ENCODE measurements at regions not wholly inside any gene's neighbourhood (a gene's known extent, or its start where the extent isn't known, plus 50 kb on each side); places are given as distances from the start of the nearest gene placed in this dataset.

DNA sequence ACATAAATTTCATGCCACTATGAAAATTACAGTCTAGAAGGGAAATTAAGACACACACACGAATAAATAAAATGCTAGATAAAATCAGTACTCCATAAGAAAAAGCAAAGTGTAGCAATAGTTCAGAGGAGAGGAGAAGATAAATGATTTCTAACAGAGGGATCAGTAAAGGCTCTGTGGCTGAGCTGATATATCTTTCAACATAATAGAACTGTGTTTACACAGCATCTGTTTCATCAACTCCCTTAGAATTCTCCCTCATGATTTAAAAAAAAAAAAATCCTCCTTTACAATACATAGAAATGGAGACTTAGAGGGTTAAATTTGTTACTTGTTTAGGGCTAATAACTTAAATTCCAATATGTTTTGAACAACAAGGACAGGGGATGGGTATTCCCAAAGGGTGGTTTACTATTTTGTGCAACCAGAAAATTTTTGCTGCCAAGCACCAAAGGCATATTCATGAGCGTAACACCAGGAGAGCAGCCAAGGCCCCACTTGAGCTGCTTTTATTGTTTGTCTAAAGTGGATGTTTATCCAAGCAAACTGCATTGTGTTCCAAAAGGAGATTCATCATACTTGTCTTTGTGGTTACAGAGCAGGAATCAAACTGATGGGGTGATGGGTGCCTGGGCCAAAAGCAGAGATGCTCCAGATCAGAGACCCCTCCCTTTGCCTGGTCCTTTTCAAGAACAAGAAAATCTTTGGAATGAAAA, 162.7 kb downstream of the BMP4 start:
- DNase-seq, result peak; percentile 10

DNA sequence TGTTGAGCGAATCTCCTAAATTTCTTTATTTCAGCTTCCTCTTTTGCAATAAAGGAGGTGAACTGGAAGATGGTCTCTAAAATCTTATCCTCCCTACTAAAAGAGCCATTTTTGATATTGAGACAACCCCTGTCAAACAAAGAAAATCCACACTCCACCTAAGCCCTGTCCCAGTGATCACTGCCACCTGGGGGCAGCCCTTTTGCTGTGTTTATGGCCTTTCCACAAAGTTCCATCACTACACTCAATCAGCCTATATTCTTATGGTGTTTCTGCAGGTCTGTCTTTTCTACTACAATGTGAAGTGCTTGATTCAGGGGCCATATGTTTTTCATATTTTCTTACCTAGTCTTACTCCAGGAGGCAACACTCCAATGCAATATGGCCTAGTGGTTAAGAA, 163.7 kb downstream of the BMP4 start:
- DNase-seq, result no peak

DNA sequence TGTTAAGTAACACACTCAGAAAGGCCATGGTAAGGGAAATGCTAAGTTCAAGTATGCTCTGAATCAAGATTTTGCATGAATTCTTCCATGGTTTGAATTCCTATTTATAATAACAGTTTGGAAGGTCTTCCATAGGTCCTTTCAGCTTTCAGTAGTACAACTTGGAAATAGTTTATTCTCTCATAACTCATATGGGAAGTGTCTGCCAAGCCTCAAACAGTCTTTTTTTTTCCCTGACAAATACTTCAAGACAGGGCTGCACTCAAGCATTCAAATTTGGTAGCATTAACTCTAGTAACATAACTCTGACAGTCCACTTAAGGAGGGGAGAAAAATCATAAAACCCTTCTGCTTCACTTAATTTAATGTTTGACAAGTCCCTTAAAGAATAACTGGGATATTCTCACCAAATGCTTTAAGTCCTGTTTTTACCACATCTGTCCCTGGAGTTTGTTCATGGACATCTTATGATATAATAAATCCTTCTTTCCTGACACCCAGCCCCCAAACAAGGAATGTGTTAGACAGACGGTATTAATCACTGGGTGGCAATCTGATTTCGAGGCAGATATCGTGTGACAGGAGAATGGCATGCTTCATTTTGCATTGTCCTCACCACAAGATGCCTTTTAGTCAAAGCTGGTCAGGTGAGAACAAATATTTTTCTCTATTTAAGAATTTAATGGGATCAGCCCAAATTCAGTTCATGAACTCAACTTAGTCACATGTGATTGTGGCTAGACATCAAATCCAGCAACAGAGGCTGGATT, 165.7 kb downstream of the BMP4 start:
- peak; percentile 59 for DNase-seq

DNA sequence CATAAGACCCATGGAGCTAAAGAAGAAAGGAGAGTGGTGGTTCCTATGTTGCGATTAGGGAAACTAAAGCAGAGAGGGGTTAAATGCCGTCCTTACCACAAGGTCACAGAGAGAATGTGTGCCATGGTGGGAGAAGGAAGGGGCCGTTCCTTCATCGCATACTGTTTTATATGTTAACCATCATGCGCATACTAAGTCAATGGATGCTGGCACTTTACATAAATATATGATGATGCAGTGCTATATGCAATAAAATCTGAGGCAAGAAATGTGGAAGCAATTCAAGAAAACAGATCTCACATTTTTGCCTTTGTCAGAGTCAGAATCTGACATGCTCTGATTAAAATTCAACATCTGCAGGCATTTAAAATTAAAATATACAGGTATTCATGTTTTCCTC, 168.1 kb downstream of the BMP4 start:
- DNase-seq, result peak; percentile 14

DNA sequence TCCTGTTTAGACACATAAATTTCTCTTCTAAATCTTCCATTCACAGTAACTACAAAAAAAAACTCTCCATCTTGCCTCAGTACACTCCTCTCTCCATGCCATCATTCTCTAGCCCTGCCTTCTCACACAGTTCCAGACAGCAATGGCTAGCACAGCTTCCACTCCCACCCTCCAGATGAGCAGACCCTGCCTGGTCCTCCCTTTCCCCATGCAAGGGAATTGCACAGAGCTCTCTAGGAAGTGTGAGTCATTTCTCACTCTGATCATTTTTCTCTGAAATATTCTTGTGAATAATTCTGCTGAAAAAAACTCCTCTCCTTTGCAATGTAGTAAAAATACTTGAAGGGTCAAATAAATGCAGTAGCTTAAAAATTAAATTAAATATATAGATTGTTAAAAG, 170.6 kb downstream of the BMP4 start:
- DNase-seq, result no peak

DNA sequence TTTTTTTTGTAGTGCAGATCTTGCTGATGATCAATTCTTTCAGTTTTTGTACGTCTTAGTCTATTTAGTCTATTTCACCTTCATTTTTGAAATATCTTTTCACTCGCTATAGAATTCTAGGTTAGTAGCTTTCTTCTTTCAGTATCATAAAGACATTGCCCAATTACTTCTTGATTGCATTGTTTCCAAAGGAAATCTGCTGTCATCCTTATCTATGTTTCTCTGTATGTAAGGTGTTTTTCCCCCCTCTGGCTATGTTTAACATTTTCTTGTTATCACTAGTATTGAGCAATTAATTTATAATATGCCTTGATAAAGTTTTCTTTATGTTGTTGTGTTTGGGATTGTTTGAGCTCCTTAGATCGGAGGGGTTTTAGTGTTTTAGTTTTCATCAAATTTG, 171.9 kb downstream of the BMP4 start:
- DNase-seq, result no peak

- no peak for DNase-seq
Observed at GRCh38 chr14:53783256-53783655, 173.4 kb downstream of the BMP4 start.

DNA sequence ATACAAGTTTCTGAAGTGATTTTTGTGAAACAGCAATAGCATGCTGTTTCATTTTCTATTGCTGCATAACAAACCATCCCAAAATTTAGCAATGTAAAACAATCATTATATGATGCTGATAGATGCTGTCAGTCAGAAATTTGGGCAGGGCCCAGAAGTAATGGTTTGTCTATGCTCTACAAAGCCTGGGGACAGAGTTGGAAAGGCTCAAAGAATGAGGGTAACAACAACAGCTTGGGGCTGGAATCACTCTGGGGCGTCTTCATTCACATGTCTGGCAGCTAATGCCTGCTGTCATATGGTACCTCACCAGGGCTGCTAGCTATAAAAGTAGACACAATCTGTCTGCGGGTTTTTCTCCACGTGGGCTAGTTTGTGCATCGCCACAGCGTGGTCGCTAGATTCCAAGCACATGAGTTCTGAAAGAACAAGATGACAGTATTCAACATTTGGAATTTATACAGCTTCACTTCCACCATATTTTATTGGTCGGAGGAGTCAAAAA, 176.5 kb downstream of the BMP4 start:
- no peak for DNase-seq

DNA sequence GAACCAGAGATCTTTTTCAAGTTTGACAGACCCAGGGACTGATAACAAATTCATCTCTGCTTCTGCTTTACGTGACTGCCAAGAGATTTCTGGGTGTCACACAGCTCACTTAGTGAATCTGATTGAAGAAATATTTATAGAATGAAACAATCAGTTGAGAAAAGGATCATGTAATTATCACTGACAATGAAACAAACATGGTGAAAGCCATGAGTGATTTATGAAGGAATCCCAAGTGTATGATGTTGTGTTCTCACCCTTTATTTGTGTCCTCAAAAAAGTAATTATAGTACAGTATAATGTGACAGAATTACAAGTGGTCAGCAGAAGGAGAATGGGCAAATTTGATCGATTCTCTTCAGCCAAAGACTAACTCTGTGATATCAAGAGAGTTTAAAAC, 177.3 kb downstream of the BMP4 start:
- no peak for DNase-seq

- no peak for DNase-seq
Observed at GRCh38 chr14:53778263-53778662, 178.4 kb downstream of the BMP4 start.

GRCh38 chr14:53772936-53773335, 183.7 kb downstream of the BMP4 start:
- no peak for DNase-seq

- no peak for DNase-seq
Observed at GRCh38 chr14:53767566-53767965, 189.1 kb downstream of the BMP4 start.

DNA sequence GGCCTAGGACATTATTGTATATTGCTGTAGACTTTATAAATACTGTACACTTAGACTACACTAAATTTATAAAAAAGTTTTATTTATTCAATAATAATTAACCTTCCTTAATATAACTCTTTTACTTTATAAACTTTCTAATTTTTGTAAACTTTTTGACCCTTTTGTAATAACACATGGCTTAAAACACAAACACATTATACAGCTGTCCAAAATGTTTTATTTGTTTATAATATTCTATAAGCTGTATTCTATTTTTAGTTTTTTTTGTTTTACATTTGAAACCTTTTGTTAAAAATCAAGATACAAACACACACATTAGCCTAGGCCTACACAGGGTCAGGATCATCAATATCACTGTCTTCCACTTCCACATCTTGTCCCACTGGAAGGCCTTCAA, 190.0 kb downstream of the BMP4 start:
- DNase-seq, result no peak

DNA sequence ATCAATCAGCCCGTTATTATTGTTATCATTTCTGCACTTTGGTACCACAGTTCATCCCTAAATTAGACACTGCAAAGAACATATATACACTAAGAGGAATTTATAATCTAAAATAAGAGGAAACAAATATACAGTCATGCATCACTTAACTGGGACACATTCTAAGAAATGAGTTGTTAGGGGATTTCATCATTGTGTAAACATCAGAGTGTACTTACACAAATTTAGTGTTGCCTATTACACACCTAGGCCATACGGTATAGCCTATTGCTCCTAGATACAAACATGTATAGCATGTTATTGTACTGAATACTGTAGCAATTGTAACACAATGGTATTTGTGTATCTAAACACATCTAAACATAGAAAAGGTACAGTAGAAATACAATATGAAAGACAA, 190.5 kb downstream of the BMP4 start:
- no peak for DNase-seq

DNA sequence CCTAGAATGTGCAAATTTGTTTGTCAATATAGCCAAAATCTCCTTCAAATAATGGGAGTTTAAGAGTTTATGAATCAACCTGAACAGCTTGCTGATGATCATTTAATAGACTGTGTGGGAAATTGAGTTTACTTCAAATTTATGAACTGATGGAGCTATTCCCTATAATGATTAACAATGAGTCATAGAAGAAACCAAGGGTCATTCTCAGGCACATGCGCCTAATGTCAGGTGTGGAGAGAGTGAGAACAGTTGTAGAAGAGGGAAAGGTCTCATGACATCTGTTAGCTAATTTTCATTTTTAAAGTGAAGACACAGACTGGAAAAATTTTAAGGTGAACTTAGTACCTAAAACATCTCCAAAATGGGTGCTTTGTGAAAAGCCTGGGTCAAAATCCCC, 191.8 kb downstream of the BMP4 start:
- DNase-seq, result no peak

GRCh38 chr14:53758141-53758540, 198.5 kb downstream of the BMP4 start:
- no peak for DNase-seq

DNA sequence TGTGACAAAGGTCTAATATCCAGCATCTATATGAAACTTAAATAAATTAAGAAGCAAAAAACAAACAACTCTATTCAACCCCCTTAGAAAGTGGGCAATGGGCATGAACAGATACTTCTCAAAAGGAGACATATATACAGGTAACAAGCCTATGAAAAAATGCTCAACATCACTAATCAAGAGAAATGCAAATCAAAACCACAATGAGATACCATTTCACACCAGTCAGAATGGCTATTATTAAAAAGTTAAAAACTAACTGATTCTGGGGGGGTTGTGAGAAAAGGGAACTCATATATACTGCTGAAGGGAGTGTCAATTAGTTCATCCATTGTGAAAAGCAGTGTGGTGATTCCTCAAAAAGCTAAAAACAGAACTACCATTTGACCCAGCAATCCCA, 198.9 kb downstream of the BMP4 start:
- no peak for DNase-seq

- DNase-seq, result no peak
Observed at GRCh38 chr14:53751650-53752049, 205.0 kb downstream of the BMP4 start.

DNA sequence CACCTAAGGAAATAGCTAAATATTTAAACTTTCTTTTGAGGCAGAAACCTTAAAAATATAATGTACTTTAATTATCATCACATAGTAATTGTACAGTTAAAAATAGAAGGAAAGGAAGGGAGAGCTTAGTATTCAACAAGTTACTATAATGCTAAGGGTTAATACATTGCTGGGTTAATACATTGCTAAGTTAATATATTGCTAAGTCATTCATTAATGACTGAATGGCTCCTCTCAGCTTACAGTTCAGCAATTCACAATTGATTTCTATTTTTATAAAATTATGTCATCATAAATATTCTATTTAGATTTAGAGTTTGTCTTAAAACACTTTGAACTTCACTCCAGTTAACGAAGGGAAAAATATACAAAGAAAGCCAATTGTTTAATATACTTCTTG, 207.9 kb downstream of the BMP4 start:
- no peak for DNase-seq

- DNase-seq, result peak; percentile 13
Observed at GRCh38 chr14:53744857-53745256, 211.8 kb downstream of the BMP4 start.

GRCh38 chr14:53743371-53743770, 213.3 kb downstream of the BMP4 start:
- DNase-seq, result no peak

- DNase-seq, result peak; percentile 76
Observed at GRCh38 chr14:53742233-53742620, 214.4 kb downstream of the BMP4 start.

- DNase-seq, result peak; percentile 46
Observed at GRCh38 chr14:53741479-53742232, 215.0 kb downstream of the BMP4 start.

GRCh38 chr14:53740570-53740969, 216.1 kb downstream of the BMP4 start:
- no peak for DNase-seq

All from eye (tissue), 1 donor.